Activated CD4-positive, alpha-beta memory T cell treated with anti-CD3 and anti-CD28 coated beads, Interleukin-2, amount 10 ng/mL, durations not matched to agents 7 days and 5 days (primary cell): ENCODE measurements at regions not wholly inside any gene's neighbourhood (a gene's known extent, or its start where the extent isn't known, plus 50 kb on each side); places are given as distances from the start of the nearest gene placed in this dataset.
"Not testable (repeated sequence)": the region's sequence is repeated elsewhere in the genome, so short reads cannot be mapped to it uniquely, and the experiment has no call there.

Experiments used
- CTCF ChIA-PET: fragments of 350-600 bp; sonication (Branson Sonifier 250); formaldehyde crosslinking; loops from one replicate; lab custom pipeline; 2021; ENCODE audit warnings: antibody characterized with exemption, inconsistent platforms; lab: Charles Lee
- POLR2A ChIA-PET: fragments of 350-600 bp; sonication (Branson Sonifier 250); formaldehyde crosslinking; loops from one replicate; lab custom pipeline; 2021; ENCODE audit warnings: antibody characterized with exemption; lab: Charles Lee
- DNase-seq: peaks from one replicate; pipeline ENCODE4 v3.0.0-alpha.2; 2020
- H3K27ac Mint-ChIP-seq: one replicate; pipeline ENCODE4 v1.8.0; 2021; ENCODE audit warnings: mild to moderate bottlenecking, mixed read lengths
- H3K27me3 Mint-ChIP-seq: one replicate; pipeline ENCODE4 v1.8.0; 2021; ENCODE audit warnings: mixed read lengths
- H3K36me3 Mint-ChIP-seq: one replicate; pipeline ENCODE4 v1.8.0; 2021; ENCODE audit warnings: low read depth, mixed read lengths
- H3K4me1 Mint-ChIP-seq: one replicate; pipeline ENCODE4 v1.8.0; 2021; ENCODE audit warnings: mixed read lengths
- H3K4me3 Mint-ChIP-seq: one replicate; pipeline ENCODE4 v1.8.0; 2021; ENCODE audit warnings: mild to moderate bottlenecking, mixed read lengths
- H3K9me3 Mint-ChIP-seq: one replicate; pipeline ENCODE4 v1.8.0; 2021; ENCODE audit warnings: mixed read lengths

GRCh38 chr1:82141390-82141789, 340.7 kb downstream of the ADGRL2 start:
- DNase-seq, result no peak
- Mint-ChIP-seq H3K4me3 (no peak overlapping the region), H3K4me1 (no peaks in the 10 kb centered on the region), H3K27me3 (no peaks in the 10 kb centered on the region), H3K9me3 (peaks cover 4% of the 10 kb centered on the region), H3K36me3 (no peaks in the 10 kb centered on the region), H3K27ac (no peak overlapping the region)
- ChIA-PET POLR2A (no interaction called here), CTCF (no interaction called here)

- no peak overlapping the region for H3K27ac Mint-ChIP-seq
- no peaks in the 10 kb centered on the region for H3K27me3 Mint-ChIP-seq
- no peaks in the 10 kb centered on the region for H3K4me1 Mint-ChIP-seq
- H3K9me3 Mint-ChIP-seq, result peaks cover 4% of the 10 kb centered on the region
- no peak overlapping the region for H3K4me3 Mint-ChIP-seq
- no peaks in the 10 kb centered on the region for H3K36me3 Mint-ChIP-seq
- ChIA-PET POLR2A (no interaction called here), CTCF (no interaction called here)
- no peak for DNase-seq
Measured at GRCh38 chr1:82139751-82140468, 339.2 kb downstream of the ADGRL2 start.

GRCh38 chr1:82136351-82136750, 335.6 kb downstream of the ADGRL2 start:
- H3K36me3 Mint-ChIP-seq, H3K4me1 Mint-ChIP-seq, H3K27ac Mint-ChIP-seq, H3K27me3 Mint-ChIP-seq, H3K9me3 Mint-ChIP-seq, H3K4me3 Mint-ChIP-seq, DNase-seq, CTCF ChIA-PET, POLR2A ChIA-PET: not testable (repeated sequence)

- H3K27me3 Mint-ChIP-seq, result no peaks in the 10 kb centered on the region
- H3K9me3 Mint-ChIP-seq, result peaks cover 4% of the 10 kb centered on the region
- no peak overlapping the region for H3K27ac Mint-ChIP-seq
- H3K36me3 Mint-ChIP-seq, result no peaks in the 10 kb centered on the region
- no peak overlapping the region for H3K4me3 Mint-ChIP-seq
- no peak for DNase-seq
- H3K4me1 Mint-ChIP-seq, result no peaks in the 10 kb centered on the region
- CTCF ChIA-PET, result no interaction called here
- POLR2A ChIA-PET, result no interaction called here
Measured at GRCh38 chr1:82125866-82126265, 325.1 kb downstream of the ADGRL2 start.

GRCh38 chr1:82125119-82125518, 324.4 kb downstream of the ADGRL2 start:
- ChIA-PET CTCF (no interaction called here), POLR2A (no interaction called here)
- Mint-ChIP-seq H3K27ac (no peak overlapping the region), H3K27me3 (no peaks in the 10 kb centered on the region), H3K4me3 (no peak overlapping the region), H3K9me3 (peaks cover 4% of the 10 kb centered on the region), H3K36me3 (no peaks in the 10 kb centered on the region), H3K4me1 (no peaks in the 10 kb centered on the region)
- DNase-seq, result no peak

GRCh38 chr1:82121421-82121820, 320.7 kb downstream of the ADGRL2 start:
- H3K27me3 Mint-ChIP-seq, result no peaks in the 10 kb centered on the region
- no peaks in the 10 kb centered on the region for H3K4me1 Mint-ChIP-seq
- H3K9me3 Mint-ChIP-seq, result peaks cover 4% of the 10 kb centered on the region
- H3K27ac Mint-ChIP-seq, result no peak overlapping the region
- DNase-seq, result no peak
- no peak overlapping the region for H3K4me3 Mint-ChIP-seq
- CTCF ChIA-PET, result no interaction called here
- H3K36me3 Mint-ChIP-seq, result no peaks in the 10 kb centered on the region
- POLR2A ChIA-PET, result no interaction called here

GRCh38 chr1:82116105-82116504, 315.4 kb downstream of the ADGRL2 start:
- no peak for DNase-seq
- no peak overlapping the region for H3K4me3 Mint-ChIP-seq
- POLR2A ChIA-PET, result no interaction called here
- no peaks in the 10 kb centered on the region for H3K27me3 Mint-ChIP-seq
- H3K27ac Mint-ChIP-seq, result no peak overlapping the region
- CTCF ChIA-PET, result no interaction called here
- no peaks in the 10 kb centered on the region for H3K4me1 Mint-ChIP-seq
- no peaks in the 10 kb centered on the region for H3K36me3 Mint-ChIP-seq
- peaks cover 5% of the 10 kb centered on the region for H3K9me3 Mint-ChIP-seq

- no peak for DNase-seq
- Mint-ChIP-seq H3K36me3 (no peaks in the 10 kb centered on the region), H3K27ac (no peak overlapping the region), H3K4me3 (no peak overlapping the region), H3K4me1 (no peaks in the 10 kb centered on the region), H3K27me3 (no peaks in the 10 kb centered on the region), H3K9me3 (peaks cover 5% of the 10 kb centered on the region)
- ChIA-PET POLR2A (no interaction called here), CTCF (no interaction called here)
Measured at GRCh38 chr1:82114887-82115286, 314.2 kb downstream of the ADGRL2 start.

GRCh38 chr1:82110366-82111254, 309.9 kb downstream of the ADGRL2 start:
- Mint-ChIP-seq H3K36me3 (no peaks in the 10 kb centered on the region), H3K27ac (no peak overlapping the region), H3K9me3 (peaks cover 5% of the 10 kb centered on the region), H3K27me3 (no peaks in the 10 kb centered on the region), H3K4me1 (no peaks in the 10 kb centered on the region), H3K4me3 (no peak overlapping the region)
- ChIA-PET POLR2A (no interaction called here), CTCF (no interaction called here)
- no peak for DNase-seq

- no peak overlapping the region for H3K4me3 Mint-ChIP-seq
- H3K27me3 Mint-ChIP-seq, result no peaks in the 10 kb centered on the region
- ChIA-PET CTCF (no interaction called here), POLR2A (no interaction called here)
- H3K27ac Mint-ChIP-seq, result no peak overlapping the region
- H3K36me3 Mint-ChIP-seq, result no peaks in the 10 kb centered on the region
- no peaks in the 10 kb centered on the region for H3K4me1 Mint-ChIP-seq
- DNase-seq, result no peak
- peaks cover 11% of the 10 kb centered on the region for H3K9me3 Mint-ChIP-seq
Measured at GRCh38 chr1:82108843-82109242, 308.1 kb downstream of the ADGRL2 start.

- no peak for DNase-seq
- Mint-ChIP-seq H3K27me3 (no peaks in the 10 kb centered on the region), H3K4me3 (no peak overlapping the region), H3K4me1 (no peaks in the 10 kb centered on the region), H3K9me3 (peaks cover 8% of the 10 kb centered on the region), H3K36me3 (no peaks in the 10 kb centered on the region), H3K27ac (no peak overlapping the region)
- CTCF ChIA-PET, result no interaction called here
- POLR2A ChIA-PET, result no interaction called here
Measured at GRCh38 chr1:82106672-82107071, 305.9 kb downstream of the ADGRL2 start.

- ChIA-PET POLR2A (no interaction called here), CTCF (no interaction called here)
- H3K27me3 Mint-ChIP-seq, result no peaks in the 10 kb centered on the region
- no peaks in the 10 kb centered on the region for H3K4me1 Mint-ChIP-seq
- no peak overlapping the region for H3K4me3 Mint-ChIP-seq
- H3K27ac Mint-ChIP-seq, result no peak overlapping the region
- no peaks in the 10 kb centered on the region for H3K9me3 Mint-ChIP-seq
- H3K36me3 Mint-ChIP-seq, result no peaks in the 10 kb centered on the region
- no peak for DNase-seq
Measured at GRCh38 chr1:82099170-82099569, 298.4 kb downstream of the ADGRL2 start.

- ChIA-PET CTCF (no interaction called here), POLR2A (no interaction called here)
- no peak for DNase-seq
- no peak overlapping the region for H3K4me3 Mint-ChIP-seq
- H3K27ac Mint-ChIP-seq, result no peak overlapping the region
- no peaks in the 10 kb centered on the region for H3K27me3 Mint-ChIP-seq
- H3K4me1 Mint-ChIP-seq, result no peaks in the 10 kb centered on the region
- no peaks in the 10 kb centered on the region for H3K36me3 Mint-ChIP-seq
- H3K9me3 Mint-ChIP-seq, result no peaks in the 10 kb centered on the region
Measured at GRCh38 chr1:82094136-82094535, 293.4 kb downstream of the ADGRL2 start.

- Mint-ChIP-seq H3K27me3 (no peaks in the 10 kb centered on the region), H3K4me1 (no peaks in the 10 kb centered on the region), H3K9me3 (no peaks in the 10 kb centered on the region), H3K4me3 (no peak overlapping the region), H3K36me3 (no peaks in the 10 kb centered on the region), H3K27ac (no peak overlapping the region)
- ChIA-PET POLR2A (no interaction called here), CTCF (no interaction called here)
- DNase-seq, result no peak
Measured at GRCh38 chr1:82091729-82092128, 291.0 kb downstream of the ADGRL2 start.
